ENCODE measurements at regions not wholly inside any gene's neighbourhood (a gene's known extent, or its start where the extent isn't known, plus 50 kb on each side); places are given as distances from the start of the nearest gene placed in this dataset.

GRCh38 chr4:147076179-147076578, 130.5 kb upstream of the TTC29 start:
- TF ChIP-seq POLR2A (IDR thresholded peaks at IDR 0.05; ENCODE audit: low read depth, low read length) (no peak), TAF1 (IDR thresholded peaks at IDR 0.05; ENCODE audit: borderline replicate concordance, low read depth, low read length) (no peak)

Measured in GM12892 (cell line).